NB4 (cell line): ENCODE measurements at regions not wholly inside any gene's neighbourhood (a gene's known extent, or its start where the extent isn't known, plus 50 kb on each side); places are given as distances from the start of the nearest gene placed in this dataset.

Source experiments
- MYC ChIP-seq: IDR thresholded peaks from 2 replicates; pipeline ENCODE4 v1.6.1; 2011; ENCODE audit warnings: low read depth, low read length
- TF ChIP-seq, protein P1 (sequence below): IDR thresholded peaks from one replicate; pipeline ENCODE4 v1.5.1; 2012; ENCODE audit warnings: low read depth, low read length

DNA sequence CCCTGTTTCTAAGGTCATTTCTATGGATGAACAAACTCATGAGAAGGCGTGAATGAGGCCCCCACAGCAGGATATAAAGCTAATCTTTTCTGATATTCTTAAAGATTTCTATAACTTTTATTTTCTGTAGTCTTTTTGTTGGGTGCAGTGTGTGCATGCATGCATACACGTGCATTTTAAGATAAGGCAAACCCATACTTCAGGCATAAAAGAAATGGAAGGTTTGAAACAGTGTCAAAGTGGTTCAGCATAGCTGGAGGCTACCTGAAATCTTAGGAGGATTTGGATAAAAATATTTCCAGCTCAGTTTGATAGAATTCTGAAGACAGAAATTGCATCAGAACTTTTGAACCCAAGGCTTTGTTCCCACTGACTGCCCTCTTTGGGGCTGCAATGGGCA, 119.7 kb downstream of the PDHA2 start:
- TF ChIP-seq, protein P1, sequence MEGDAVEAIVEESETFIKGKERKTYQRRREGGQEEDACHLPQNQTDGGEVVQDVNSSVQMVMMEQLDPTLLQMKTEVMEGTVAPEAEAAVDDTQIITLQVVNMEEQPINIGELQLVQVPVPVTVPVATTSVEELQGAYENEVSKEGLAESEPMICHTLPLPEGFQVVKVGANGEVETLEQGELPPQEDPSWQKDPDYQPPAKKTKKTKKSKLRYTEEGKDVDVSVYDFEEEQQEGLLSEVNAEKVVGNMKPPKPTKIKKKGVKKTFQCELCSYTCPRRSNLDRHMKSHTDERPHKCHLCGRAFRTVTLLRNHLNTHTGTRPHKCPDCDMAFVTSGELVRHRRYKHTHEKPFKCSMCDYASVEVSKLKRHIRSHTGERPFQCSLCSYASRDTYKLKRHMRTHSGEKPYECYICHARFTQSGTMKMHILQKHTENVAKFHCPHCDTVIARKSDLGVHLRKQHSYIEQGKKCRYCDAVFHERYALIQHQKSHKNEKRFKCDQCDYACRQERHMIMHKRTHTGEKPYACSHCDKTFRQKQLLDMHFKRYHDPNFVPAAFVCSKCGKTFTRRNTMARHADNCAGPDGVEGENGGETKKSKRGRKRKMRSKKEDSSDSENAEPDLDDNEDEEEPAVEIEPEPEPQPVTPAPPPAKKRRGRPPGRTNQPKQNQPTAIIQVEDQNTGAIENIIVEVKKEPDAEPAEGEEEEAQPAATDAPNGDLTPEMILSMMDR, result no peak
- no peak for TF ChIP-seq MYC
